Esophagus squamous epithelium (tissue), 5 donors: ENCODE measurements at regions not wholly inside any gene's neighbourhood (a gene's known extent, or its start where the extent isn't known, plus 50 kb on each side); places are given as distances from the start of the nearest gene placed in this dataset.

Experiments
- DNase-seq: peaks from one replicate; lab custom pipeline; 2025; lab: John Stamatoyannopoulos, UW
- H3K27ac ChIP-seq, 4 donors: fragments of 200-600 bp; sonication (generic); one replicate each; pipeline ENCODE4 v1.5.1; 2016 to 2019; ENCODE audit warnings: mild to moderate bottlenecking in 1 of 4
- H3K27me3 ChIP-seq, 4 donors: fragments of 200-600 bp; sonication (generic); 1 replicate in 3 of 4; 2 replicates in 1 of 4; pipeline versions ENCODE4 v1.5.1 to v1.6.0; 2017 to 2021; ENCODE audit warnings: antibody characterized with exemption in 1 of 4
- H3K36me3 ChIP-seq, 3 donors: fragments of 200-600 bp; sonication (generic); one replicate each; pipeline ENCODE4 v1.5.1; 2016 to 2019
- H3K4me1 ChIP-seq, 3 donors: fragments of 200-600 bp; sonication (generic); one replicate each; pipeline ENCODE4 v1.5.1; 2017 to 2019
- H3K4me3 ChIP-seq, 4 donors: fragments of 200-600 bp; sonication (generic); 1 replicate in 3 of 4; 2 replicates in 1 of 4; pipeline ENCODE4 v1.5.1; 2016 to 2019; ENCODE audit warnings: mild to moderate bottlenecking in 2 of 4, moderate library complexity in 1 of 4
- H3K9me3 ChIP-seq, 3 donors: fragments of 200-600 bp; sonication (generic); one replicate each; pipeline ENCODE4 v1.5.1; 2016 to 2019
- CTCF ChIP-seq, 6 experiments: fragments of 450-650 bp in 4 of 6; fragments of 200-600 bp in 2 of 6; sonication (generic) in 2 of 6; IDR thresholded peaks; one replicate each; pipeline ENCODE4 v1.5.1; 2016 to 2019; ENCODE audit warnings: antibody characterized with exemption in 6 of 6, mild to moderate bottlenecking in 4 of 6, moderate library complexity in 4 of 6
- POLR2A ChIP-seq, 4 donors: fragments of 450-650 bp; IDR thresholded peaks; one replicate each; pipeline ENCODE4 v1.6.1; 2017; ENCODE audit warnings: antibody characterized with exemption in 4 of 4, mild to moderate bottlenecking in 4 of 4, moderate library complexity in 3 of 4
- WGBS, 2 donors: methylation state at CpG; one replicate each; pipeline ENCODE4 v1.1.5; 2018; 5-methylcytosine and 5-hydroxymethylcytosine counted together
- intact Hi-C: fragments of 100-400 bp; cut with DNase I; formaldehyde crosslinking; loops from one replicate; pipeline ENCODE4 v1.15.0; 2022
- donor health status: DM: yes; HTN: yes; CAD: no.

DNA sequence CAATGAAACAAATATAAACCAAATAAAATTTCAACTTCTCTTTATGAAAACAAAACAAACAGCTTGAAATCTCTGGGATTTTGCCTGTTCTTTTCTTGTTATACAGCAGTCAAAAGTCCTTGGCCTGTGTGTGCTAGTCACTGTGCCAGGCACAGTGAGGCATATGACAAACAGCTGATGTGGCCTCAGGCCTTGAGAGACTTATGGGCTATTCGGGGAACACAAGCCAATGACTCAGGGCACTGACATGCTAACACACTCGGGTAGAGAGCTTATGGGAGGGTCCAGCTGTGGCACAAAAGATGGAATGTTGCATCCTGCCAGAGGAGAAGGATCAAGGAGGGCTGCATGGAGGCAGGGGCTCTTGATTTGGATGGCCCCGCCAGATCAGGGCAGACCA is 95.4 kb upstream of the NKX2-2 start:
- H3K27ac ChIP-seq: no peak overlapping the region
- no peaks in the 10 kb centered on the region for H3K36me3 ChIP-seq
- WGBS, 2 donors: 46 to 54% methylated on average over 3 of the region's 3 CpGs
- no peak for TF ChIP-seq CTCF (IDR thresholded peaks at IDR 0.05)
- no peak for TF ChIP-seq POLR2A (IDR thresholded peaks at IDR 0.05)
- H3K27me3 ChIP-seq: peaks cover 0 to 26% (median 0%) of the 10 kb centered on the region in 4 donors
- H3K4me3 ChIP-seq: no peak overlapping the region
- H3K9me3 ChIP-seq: no peaks in the 10 kb centered on the region
- DNase-seq: no peak
- no peaks in the 10 kb centered on the region for H3K4me1 ChIP-seq
- intact Hi-C loops: no loop called here

DNA sequence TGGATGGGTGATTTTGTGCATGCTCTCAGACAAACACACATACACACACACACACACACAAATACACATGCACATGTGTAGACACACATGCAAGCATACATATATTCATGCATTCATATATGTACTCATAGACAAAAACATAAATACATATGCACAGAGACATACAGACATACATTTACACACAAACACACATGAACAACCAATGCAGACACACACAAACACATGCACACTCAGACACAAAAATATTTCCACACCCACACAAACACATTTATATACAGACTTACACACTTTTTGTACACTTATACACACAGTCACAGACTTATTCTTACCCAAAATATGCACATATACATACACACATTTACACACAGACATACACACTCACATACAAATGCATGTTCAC is 94.9 kb upstream of the NKX2-2 start:
- no peaks in the 10 kb centered on the region for H3K36me3 ChIP-seq

GRCh38 chr20:21607971-21608725 is 94.3 kb upstream of the NKX2-2 start:
- H3K27me3 ChIP-seq: peaks cover 0 to 18% (median 0%) of the 10 kb centered on the region in 4 donors
- H3K36me3 ChIP-seq: no peaks in the 10 kb centered on the region
- H3K9me3 ChIP-seq: no peaks in the 10 kb centered on the region
- 39 to 69% methylated on average over 18 to 24 of the region's 38 CpGs for WGBS, 2 donors
- no peak overlapping the region for H3K4me3 ChIP-seq
- intact Hi-C loops: no loop called here
- DNase-seq: no peak
- H3K27ac ChIP-seq: no peak overlapping the region
- TF ChIP-seq CTCF (IDR thresholded peaks at IDR 0.05) (no peak), POLR2A (IDR thresholded peaks at IDR 0.05) (no peak)
- no peaks in the 10 kb centered on the region for H3K4me1 ChIP-seq

More for the DNA sequence above, 94.9 kb upstream of the NKX2-2 start:
- Histone ChIP-seq H3K27ac (no peak overlapping the region), H3K9me3 (no peaks in the 10 kb centered on the region), H3K4me3 (no peak overlapping the region), H3K4me1 (no peaks in the 10 kb centered on the region), H3K27me3 (peaks cover 0 to 23% (median 0%) of the 10 kb centered on the region in 4 donors)
- DNase-seq: no peak
- TF ChIP-seq POLR2A (IDR thresholded peaks at IDR 0.05): no peak
- no peak for TF ChIP-seq CTCF (IDR thresholded peaks at IDR 0.05)
- intact Hi-C loops: no loop called here

GRCh38 chr20:21601799-21602198 is 87.9 kb upstream of the NKX2-2 start:
- intact Hi-C loops: no loop called here
- no peaks in the 10 kb centered on the region for H3K36me3 ChIP-seq
- no peaks in the 10 kb centered on the region for H3K9me3 ChIP-seq
- DNase-seq: no peak
- TF ChIP-seq POLR2A (IDR thresholded peaks at IDR 0.05): no peak
- TF ChIP-seq CTCF (IDR thresholded peaks at IDR 0.05): no peak
- peaks cover 0 to 5% (median 0%) of the 10 kb centered on the region in 4 donors for H3K27me3 ChIP-seq
- H3K27ac ChIP-seq: no peak overlapping the region
- H3K4me1 ChIP-seq: no peaks in the 10 kb centered on the region
- no peak overlapping the region for H3K4me3 ChIP-seq
- 50 to 54% methylated on average over 4 of the region's 4 CpGs for WGBS, 2 donors

DNA sequence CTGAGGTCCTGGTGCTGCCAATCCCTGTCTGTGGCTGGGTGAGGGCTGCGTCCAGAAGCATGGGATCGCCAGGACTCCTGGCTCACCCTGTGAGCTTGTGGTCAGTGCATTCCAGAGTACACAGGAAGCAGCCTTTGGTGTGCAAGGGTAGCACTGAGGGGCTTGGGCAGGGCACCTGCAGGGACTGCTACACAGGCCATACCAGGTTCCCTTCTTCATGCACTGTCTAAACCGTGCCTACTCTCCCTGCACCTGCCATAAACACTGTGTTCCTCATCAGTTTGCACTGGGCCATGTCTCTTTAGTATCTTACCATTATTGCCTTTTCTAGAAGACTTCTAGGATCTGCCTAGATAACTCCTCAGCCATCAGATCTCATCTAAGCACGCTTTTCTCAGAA is 72.8 kb upstream of the NKX2-2 start:
- H3K9me3 ChIP-seq: no peaks in the 10 kb centered on the region
- WGBS, 2 donors: 56 to 59% methylated on average over 3 to 4 of the region's 4 CpGs
- H3K4me1 ChIP-seq: no peaks in the 10 kb centered on the region
- TF ChIP-seq CTCF (IDR thresholded peaks at IDR 0.05) (no peak), POLR2A (IDR thresholded peaks at IDR 0.05) (no peak)
- H3K36me3 ChIP-seq: no peaks in the 10 kb centered on the region
- no peak for DNase-seq
- no peak overlapping the region for H3K27ac ChIP-seq
- H3K27me3 ChIP-seq: peaks cover 0 to 10% (median 0%) of the 10 kb centered on the region in 4 donors
- H3K4me3 ChIP-seq: no peak overlapping the region
- intact Hi-C loops: no loop called here
